ENCODE measurements at regions not wholly inside any gene's neighbourhood (a gene's known extent, or its start where the extent isn't known, plus 50 kb on each side); places are given as distances from the start of the nearest gene placed in this dataset.

GRCh38 chr5:81855591-81855990, 104.7 kb upstream of the SSBP2 start:
- no peak for DNase-seq

GRCh38 chr5:81854915-81855314, 104.0 kb upstream of the SSBP2 start:
- no peak for DNase-seq

GRCh38 chr5:81854485-81854884, 103.6 kb upstream of the SSBP2 start:
- no peak for DNase-seq

- DNase-seq = no peak
Measured at GRCh38 chr5:81853030-81853357, 102.1 kb upstream of the SSBP2 start.

GRCh38 chr5:81852291-81853029, 101.6 kb upstream of the SSBP2 start:
- DNase-seq = peak in 1 of 2 donors; percentile 22

- DNase-seq = peak; percentile 68 to 96
Measured at GRCh38 chr5:81851481-81852178, 100.7 kb upstream of the SSBP2 start.

- no peak for DNase-seq
Measured at GRCh38 chr5:81850501-81851357, 99.8 kb upstream of the SSBP2 start.

GRCh38 chr5:81849770-81850367, 99.0 kb upstream of the SSBP2 start:
- DNase-seq = no peak

GRCh38 chr5:81848362-81848880, 97.5 kb upstream of the SSBP2 start:
- DNase-seq = peak in 1 of 2 donors; percentile 35

- no peak for DNase-seq
Measured at GRCh38 chr5:81846301-81846700, 95.4 kb upstream of the SSBP2 start.

- no peak for DNase-seq
Measured at GRCh38 chr5:81843845-81844244, 92.9 kb upstream of the SSBP2 start.

GRCh38 chr5:81842795-81843398, 92.0 kb upstream of the SSBP2 start:
- DNase-seq = no peak

- DNase-seq = no peak
Measured at GRCh38 chr5:81839034-81839433, 88.1 kb upstream of the SSBP2 start.

GRCh38 chr5:81838307-81838906, 87.5 kb upstream of the SSBP2 start:
- peak in 1 of 2 donors; percentile 25 for DNase-seq

- DNase-seq = no peak
Measured at GRCh38 chr5:81837667-81838306, 86.9 kb upstream of the SSBP2 start.

GRCh38 chr5:81835814-81836367, 85.0 kb upstream of the SSBP2 start:
- no peak for DNase-seq

GRCh38 chr5:81834021-81834660, 83.2 kb upstream of the SSBP2 start:
- DNase-seq = no peak

GRCh38 chr5:81830596-81830995, 79.7 kb upstream of the SSBP2 start:
- peak in 1 of 2 donors; percentile 73 for DNase-seq

GRCh38 chr5:81829242-81829641, 78.3 kb upstream of the SSBP2 start:
- DNase-seq = peak in 1 of 2 donors; percentile 85

GRCh38 chr5:81827500-81827899, 76.6 kb upstream of the SSBP2 start:
- no peak for DNase-seq

- no peak for DNase-seq
Measured at GRCh38 chr5:81826128-81826527, 75.2 kb upstream of the SSBP2 start.
